ENCODE measurements at regions not wholly inside any gene's neighbourhood (a gene's known extent, or its start where the extent isn't known, plus 50 kb on each side); places are given as distances from the start of the nearest gene placed in this dataset.

DNA sequence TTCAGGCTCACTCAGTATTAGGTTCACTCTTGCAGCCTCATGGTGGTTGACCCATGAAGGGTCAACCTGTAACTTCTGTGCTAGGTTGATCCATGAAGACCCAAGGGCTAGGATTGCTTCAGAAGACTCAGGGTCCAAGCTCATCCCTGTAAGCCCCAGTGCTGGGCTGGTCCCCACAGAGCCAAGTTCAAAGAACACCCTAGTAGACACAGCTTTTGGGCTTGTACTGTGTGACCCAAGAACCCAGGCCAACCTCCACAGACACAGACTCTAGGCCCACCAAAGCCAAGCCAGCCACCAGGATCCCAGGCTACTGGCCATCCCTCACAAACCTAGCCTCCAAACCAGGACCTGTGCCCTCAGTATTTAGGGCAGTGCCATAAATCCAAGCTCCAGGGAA lies 1020.6 kb downstream of the SLC16A7 start:
- H3K14ac ChIP-seq (ENCODE audit: insufficient read length) = no peak overlapping the region
- H2BK120ac ChIP-seq (replicated peaks; ENCODE audit: low read depth, low read length) = no peak overlapping the region
- no peak overlapping the region for H3K4me3 ChIP-seq (ENCODE audit: extremely low read depth in 1 of 4, insufficient read depth in 2 of 4, low read depth in 3 of 4, low read length in 4 of 4)
- FAIRE-seq = no peak
- H3K56ac ChIP-seq (replicated peaks; ENCODE audit: insufficient read length, low read depth, low read length) = no peak overlapping the region
- H3K4ac ChIP-seq (replicated peaks; ENCODE audit: insufficient read length, low read depth, low read length) = no peak overlapping the region
- H3K9ac ChIP-seq (replicated peaks in 1 of 4; ENCODE audit: extremely low read depth in 1 of 4, low read depth in 3 of 4, low read length in 3 of 4) = no peak overlapping the region
- H2AK5ac ChIP-seq (ENCODE audit: low read depth, low read length) = no peak overlapping the region
- no peaks in the 10 kb centered on the region for H3K79me2 ChIP-seq (ENCODE audit: control insufficient read depth in 1 of 2, insufficient read depth in 2 of 2, low read length in 2 of 2)
- CTCF ChIA-PET (ENCODE audit: partially characterized antibody) = no interaction called here
- H3K79me1 ChIP-seq (ENCODE audit: low read depth, low read length) = no peaks in the 10 kb centered on the region
- POLR2A ChIA-PET (ENCODE audit: partially characterized antibody) = no interaction called here
- H3K27ac ChIP-seq (ENCODE audit: low read depth, low read length) = no peak overlapping the region
- H3K9me3 ChIP-seq (ENCODE audit: insufficient read depth in 2 of 2, low read depth in 1 of 2, low read length in 1 of 2) = peaks cover 0 to 6% of the 10 kb centered on the region in 2 experiments; a peak in 1 of 4 replicates
- H2BK5ac ChIP-seq (ENCODE audit: low read depth, low read length) = no peak overlapping the region
- H3K36me3 ChIP-seq (ENCODE audit: control insufficient read depth in 2 of 4, insufficient read depth in 4 of 4, low read length in 3 of 4) = no peaks in the 10 kb centered on the region
- H4K5ac ChIP-seq (ENCODE audit: insufficient read length, low read depth, low read length) = no peak overlapping the region
- no peak overlapping the region for H4K91ac ChIP-seq (replicated peaks; ENCODE audit: insufficient read length, low read length)
- no peak overlapping the region for H2BK20ac ChIP-seq (ENCODE audit: low read length)
- no peak overlapping the region for H2BK15ac ChIP-seq (ENCODE audit: low read length)
- no peaks in the 10 kb centered on the region for H3K4me1 ChIP-seq (replicated peaks in 1 of 4; ENCODE audit: control insufficient read depth in 3 of 4, insufficient read depth in 4 of 4, low read length in 3 of 4)
- no peak overlapping the region for H3K4me2 ChIP-seq (ENCODE audit: insufficient read depth in 1 of 2, low read depth in 2 of 2, low read length in 2 of 2)
- H3K23ac ChIP-seq (ENCODE audit: insufficient read length) = no peak overlapping the region
- no peak overlapping the region for H2BK12ac ChIP-seq (ENCODE audit: low read depth, low read length)
- no peaks in the 10 kb centered on the region for H4K20me1 ChIP-seq (replicated peaks in 1 of 2; ENCODE audit: control insufficient read depth in 1 of 2, insufficient read depth in 2 of 2, low read length in 2 of 2)
- no peak overlapping the region for H4K8ac ChIP-seq (ENCODE audit: extremely low read depth, insufficient read depth, low read length)
- H2AFZ ChIP-seq (ENCODE audit: low read length) = no peak overlapping the region
- no peak for DNase-seq (ENCODE audit: low read depth in 1 of 2, low spot score in 2 of 2)
- no peak overlapping the region for H3K18ac ChIP-seq (ENCODE audit: extremely low read depth, low read length)
- H3K23me2 ChIP-seq (ENCODE audit: low read depth, low read length) = no peaks in the 10 kb centered on the region
- TF ChIP-seq TBP (IDR thresholded peaks at IDR 0.05; ENCODE audit: low read depth, low read length) (no peak), TEAD4 (IDR thresholded peaks at IDR 0.05; ENCODE audit: low read depth, low read length) (no peak), POLR2A (IDR thresholded peaks at IDR 0.05; ENCODE audit: control extremely low read depth in 1 of 2, low read depth in 2 of 2, low read length in 2 of 2) (no peak), CTCF (IDR thresholded peaks at IDR 0.05; ENCODE audit: control extremely low read depth in 1 of 3, insufficient read depth in 1 of 3, low read depth in 1 of 3, low read length in 3 of 3) (no peak), CBX8 (IDR thresholded peaks at IDR 0.05; ENCODE audit: borderline replicate concordance, low read depth, low read length) (no peak)
- H3K27me3 ChIP-seq (replicated peaks in 1 of 4; ENCODE audit: control insufficient read depth in 3 of 4, extremely low read depth in 1 of 4, insufficient read depth in 3 of 4, low read length in 3 of 4) = no peaks in the 10 kb centered on the region
